GM18873 (cell line): ENCODE measurements at regions not wholly inside any gene's neighbourhood (a gene's known extent, or its start where the extent isn't known, plus 50 kb on each side); places are given as distances from the start of the nearest gene placed in this dataset.
"Not testable (repeated sequence)": the region's sequence is repeated elsewhere in the genome, so short reads cannot be mapped to it uniquely, and the experiment has no call there.

Source experiments
- ATAC-seq: cut with Tn5 transposase; IDR thresholded peaks from one replicate; pipeline ENCODE4 v1.9.1; 2021; ENCODE audit warnings: mild to moderate bottlenecking, moderate library complexity, moderate number of reproducible peaks; ENCODE audit not compliant: unreplicated experiment, low FRiP score

DNA sequence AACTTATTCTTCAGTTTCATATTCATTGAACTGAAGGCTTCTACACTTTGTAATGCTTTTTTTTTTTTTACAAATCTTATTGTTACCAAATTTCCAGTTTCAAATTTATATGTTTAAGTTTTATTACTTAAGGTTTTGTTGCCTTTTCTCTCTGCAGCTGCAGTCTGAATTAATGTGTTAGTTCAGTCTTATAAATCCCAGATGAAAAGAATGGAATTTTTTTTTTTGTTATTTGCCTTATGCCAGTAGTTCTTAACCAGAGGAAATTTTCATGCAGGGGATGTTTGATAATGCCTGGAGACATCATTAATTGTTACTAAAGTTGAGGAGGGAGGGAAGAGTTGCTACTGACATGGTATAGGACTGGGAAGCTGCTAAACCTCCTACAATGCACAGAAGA lies 367.9 kb upstream of the SPRY2 start:
- ATAC-seq: no peak

DNA sequence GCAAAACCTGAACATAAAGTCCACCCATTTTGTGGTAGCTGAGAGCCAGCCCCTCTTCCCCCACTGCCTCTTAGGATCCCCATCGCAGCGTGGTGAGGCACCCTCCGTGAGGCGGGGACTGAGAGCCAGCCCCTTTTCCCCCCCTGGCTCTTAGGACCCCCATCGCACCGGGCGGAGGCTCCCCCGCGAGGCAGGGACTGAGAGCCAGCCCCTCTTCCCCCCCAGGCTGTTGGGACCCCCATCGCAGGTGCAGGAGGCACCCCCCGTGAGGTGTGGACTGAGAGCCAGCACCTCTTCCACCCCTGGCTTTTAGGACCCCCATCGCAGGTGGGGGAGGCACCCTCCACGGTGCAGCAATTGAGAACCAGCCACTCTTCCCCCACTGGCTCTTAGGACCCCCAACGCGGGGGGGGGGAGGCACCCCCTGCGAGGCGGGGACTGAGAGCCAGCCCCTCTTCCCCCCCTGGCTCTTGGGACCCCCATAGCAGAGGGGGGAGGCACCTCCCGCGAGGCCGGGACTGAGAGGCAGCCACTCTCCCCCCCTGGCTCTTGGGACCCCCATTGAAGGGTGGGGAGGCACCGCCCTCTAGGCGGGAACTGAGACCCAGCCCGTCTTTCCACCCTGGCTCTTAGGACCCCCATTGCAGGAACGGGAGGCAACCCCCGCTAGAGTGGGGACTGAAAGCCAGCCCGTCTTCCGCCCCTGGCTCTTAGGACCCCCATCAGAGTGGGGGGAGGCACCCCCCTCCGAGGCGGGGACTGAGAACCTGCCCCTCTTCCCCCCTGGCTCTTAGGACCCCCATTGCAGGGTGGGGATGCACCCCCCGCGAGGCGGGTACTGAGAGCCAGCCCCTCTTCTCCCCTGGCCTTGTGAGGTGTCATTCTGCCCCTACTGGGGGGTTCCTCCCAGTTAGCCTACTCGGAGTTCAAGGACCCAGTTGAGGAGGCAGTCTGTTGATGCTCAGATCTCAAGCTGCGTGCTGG lies 366.4 kb upstream of the SPRY2 start:
- no peak for ATAC-seq

DNA sequence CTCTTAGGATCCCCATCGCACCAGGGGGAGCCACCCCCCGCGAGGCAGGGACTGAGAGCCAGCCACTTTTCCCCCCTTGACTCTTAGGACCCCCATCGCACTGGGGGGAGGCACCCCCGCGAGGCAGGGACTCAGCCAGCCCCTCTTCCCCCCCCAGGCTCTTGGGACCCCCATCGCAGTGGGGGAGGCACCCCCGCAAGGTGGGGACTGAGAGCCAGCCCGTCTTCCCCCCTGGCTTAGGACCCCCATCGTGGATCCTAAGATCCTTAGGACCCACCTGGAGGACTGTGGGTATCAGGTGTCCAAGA lies 365.2 kb upstream of the SPRY2 start:
- no peak for ATAC-seq

- no peak for ATAC-seq
These were observed 364.6 kb upstream of the SPRY2 start for GRCh38 chr13:80705371-80706163.

DNA sequence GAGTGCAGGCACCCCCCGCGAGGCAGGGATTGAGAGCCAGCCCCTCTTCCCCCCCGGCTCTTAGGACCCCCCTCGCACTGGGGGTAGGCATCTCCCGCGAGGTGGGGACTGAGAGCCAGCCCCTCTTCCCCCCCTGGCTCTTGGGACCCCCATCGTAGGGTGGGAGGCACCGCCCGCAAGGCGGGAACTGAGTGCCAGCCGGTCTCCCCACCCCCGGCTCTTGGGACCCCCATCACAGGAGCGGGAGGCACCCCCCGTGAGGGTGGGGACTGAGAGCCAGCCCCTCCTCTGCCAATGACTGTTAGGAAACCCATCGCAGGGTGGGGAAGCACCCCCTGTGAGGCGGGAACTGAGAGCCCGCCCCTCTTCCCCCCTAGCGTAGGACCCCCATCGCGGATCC lies 363.4 kb upstream of the SPRY2 start:
- no peak for ATAC-seq

DNA sequence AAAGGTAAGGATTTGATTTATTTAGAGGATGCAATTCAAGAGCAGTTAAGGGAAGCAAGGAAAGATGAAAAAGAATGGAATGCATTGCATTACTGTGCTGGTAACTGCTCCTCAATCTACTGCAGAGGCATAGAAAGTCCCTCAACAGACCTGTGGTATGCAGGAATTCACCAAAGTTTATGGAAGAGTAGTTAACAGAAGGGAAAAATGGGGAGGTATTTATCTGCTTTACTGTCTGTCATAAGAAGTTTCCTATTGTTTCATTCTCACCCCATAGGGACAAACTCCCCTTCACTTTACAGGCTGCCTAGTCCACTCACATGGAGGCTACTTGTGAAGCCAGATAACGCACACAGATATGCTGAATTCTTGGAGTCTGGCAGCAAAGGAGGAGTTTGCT lies 354.9 kb upstream of the SPRY2 start:
- no peak for ATAC-seq

GRCh38 chr13:80691814-80692213 lies 350.9 kb upstream of the SPRY2 start:
- not testable (repeated sequence) for ATAC-seq

DNA sequence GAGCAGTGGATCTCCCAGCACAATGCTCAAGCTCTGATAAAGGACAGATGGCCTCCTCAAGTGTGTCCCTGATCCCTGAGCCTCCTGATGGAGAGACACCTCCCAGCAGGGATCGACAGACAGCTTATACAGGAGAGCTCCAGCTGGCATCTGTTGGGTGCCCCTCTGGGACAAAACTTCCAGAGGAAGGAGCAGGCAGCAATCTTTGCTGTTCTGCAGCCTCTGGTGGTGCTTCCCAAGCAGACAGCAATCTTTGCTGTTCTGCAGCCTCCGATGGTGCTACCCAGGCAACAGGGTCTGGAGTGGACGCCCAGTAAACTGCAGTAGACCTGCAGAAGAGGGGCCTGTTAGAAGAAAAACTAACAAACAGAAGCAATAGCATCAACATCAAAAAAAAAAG lies 349.3 kb upstream of the SPRY2 start:
- no peak for ATAC-seq

DNA sequence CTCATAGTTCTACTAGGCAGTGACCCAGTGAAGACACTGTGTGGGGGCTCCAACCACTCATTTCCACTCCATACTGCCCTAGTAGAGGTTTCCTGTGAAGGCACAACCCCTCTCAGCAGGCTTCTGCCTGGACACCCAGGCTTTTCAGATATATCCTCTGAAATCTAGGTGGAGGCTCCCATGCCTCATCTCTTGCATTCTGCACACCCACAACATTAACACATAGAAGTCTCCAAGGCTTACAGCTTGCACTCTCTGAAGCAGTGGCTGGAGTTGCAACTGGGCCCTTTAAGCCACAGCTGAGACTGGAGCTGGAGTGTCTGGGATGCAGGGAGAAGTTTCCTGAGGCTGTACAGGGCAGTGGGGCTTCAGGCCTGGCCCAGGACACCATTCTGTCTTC lies 347.7 kb upstream of the SPRY2 start:
- ATAC-seq: no peak

- ATAC-seq: no peak
These were observed 345.0 kb upstream of the SPRY2 start for GRCh38 chr13:80685942-80686341.

DNA sequence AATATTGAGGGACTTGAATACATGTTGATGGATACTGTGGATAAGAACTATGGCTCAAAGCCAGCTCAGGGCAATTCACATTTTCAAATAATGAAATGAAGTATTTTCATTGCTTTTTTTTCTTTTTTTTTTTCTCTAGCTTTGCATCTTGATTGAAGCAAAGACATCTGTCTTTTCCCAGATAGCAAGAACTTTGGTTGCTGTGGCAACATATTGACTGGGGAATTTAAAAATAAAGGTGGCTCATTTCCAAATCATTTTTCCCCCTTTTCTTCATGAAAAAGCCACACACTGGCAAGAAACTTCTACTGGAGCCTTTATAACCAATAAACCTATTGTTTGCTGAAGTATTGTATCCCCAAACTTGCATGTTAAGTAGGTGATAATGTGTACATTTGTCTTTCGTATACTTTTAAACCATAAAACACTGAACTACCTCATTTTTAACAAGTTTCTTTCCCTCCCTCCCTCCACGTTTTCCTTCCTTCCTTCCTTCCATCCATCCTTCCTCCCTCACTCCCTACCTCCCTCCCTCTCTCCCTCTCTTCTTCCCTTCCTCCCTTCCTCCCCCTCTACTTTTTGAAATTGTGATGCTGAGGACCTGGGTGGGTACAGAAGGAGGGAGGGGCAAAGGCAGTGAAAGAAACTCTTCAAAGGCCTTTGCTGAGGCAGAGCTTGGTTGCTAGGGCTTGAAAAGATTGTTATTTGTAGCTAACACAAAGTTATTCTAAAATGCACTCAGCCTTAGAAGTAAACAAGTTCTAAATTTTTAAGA lies 343.5 kb upstream of the SPRY2 start:
- no peak for ATAC-seq

DNA sequence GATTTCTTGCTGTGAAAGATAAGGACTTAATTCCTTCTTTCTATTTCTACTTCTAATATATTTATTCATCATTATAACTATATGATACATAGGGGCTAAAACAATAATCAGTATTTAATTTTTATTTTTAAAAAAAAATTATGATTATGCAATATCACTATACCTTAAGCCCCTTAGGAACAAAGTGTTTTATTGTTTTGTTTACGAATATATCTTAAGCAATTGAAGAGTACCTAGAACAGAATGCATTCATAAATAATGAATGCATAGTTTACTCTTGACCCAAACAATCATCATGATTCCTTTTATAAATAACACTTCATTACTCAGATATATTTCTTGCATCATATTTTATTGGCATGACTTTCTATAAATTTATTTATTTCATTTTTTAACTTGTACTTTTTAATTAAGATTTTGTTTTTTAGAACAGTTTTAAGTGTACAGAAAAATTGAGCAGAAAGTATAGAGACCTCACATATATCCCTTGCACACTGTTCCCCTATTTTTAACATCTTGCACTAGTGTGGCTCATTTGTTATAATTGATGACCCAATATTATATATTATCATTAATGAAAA lies 339.9 kb upstream of the SPRY2 start:
- no peak for ATAC-seq

DNA sequence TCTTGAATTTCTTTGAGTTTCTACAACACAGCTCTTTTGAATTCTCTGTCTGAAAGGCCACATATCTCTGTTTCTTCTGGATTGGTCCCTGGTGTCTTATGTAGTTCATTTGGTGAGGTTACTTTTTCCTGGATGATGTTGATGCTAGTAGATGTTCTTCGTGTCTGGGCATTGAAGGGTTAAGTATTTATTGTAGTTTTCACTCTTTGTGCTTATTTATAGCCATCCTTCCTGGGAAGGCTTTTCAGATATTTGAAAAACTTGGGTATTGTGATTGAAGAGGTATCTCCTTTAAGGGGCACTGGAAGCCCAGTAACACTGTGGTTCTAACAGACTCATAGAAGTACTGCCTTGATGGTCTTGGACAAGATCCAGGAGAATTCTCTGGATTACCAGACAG lies 338.5 kb upstream of the SPRY2 start:
- ATAC-seq: no peak

DNA sequence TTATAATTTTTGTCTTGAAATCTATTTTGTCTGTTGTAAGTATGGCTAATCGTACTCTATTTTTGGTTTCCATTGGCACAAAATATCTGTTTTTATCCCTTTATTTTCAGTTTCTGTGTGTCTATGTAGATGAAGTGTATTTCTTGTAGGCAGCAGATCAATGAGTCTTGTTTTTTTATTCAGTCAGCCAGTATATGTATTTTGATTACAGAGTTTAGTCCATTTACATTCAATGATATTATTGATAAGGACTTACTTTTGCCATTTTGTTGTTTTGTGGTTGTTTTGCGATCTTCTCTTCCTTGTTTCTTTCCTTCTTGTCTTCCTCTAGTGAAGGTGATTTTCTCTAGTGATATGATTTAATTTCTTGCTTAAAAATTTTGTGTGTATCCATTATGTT lies 336.3 kb upstream of the SPRY2 start:
- ATAC-seq: no peak

GRCh38 chr13:80675442-80675841 lies 334.5 kb upstream of the SPRY2 start:
- not testable (repeated sequence) for ATAC-seq

- no peak for ATAC-seq
These were observed 330.8 kb upstream of the SPRY2 start for GRCh38 chr13:80671773-80672172.

GRCh38 chr13:80669112-80669511 lies 328.2 kb upstream of the SPRY2 start:
- ATAC-seq: no peak

GRCh38 chr13:80668452-80668851 lies 327.5 kb upstream of the SPRY2 start:
- ATAC-seq: no peak

GRCh38 chr13:80666782-80667552 lies 326.0 kb upstream of the SPRY2 start:
- no peak for ATAC-seq

- no peak for ATAC-seq
These were observed 324.9 kb upstream of the SPRY2 start for GRCh38 chr13:80665792-80666333.
